IMR-90 (cell line): ENCODE measurements at regions not wholly inside any gene's neighbourhood (a gene's known extent, or its start where the extent isn't known, plus 50 kb on each side); places are given as distances from the start of the nearest gene placed in this dataset.

Experiments used
- ATAC-seq: fragments of 200-7000 bp; cut with Tn5 transposase; 2 replicates; pipeline ENCODE4 v1.9.1; 2020; ENCODE audit warnings: low read depth, mild to moderate bottlenecking, moderate library complexity
- BruUV-seq: library from RNA; stranded (reverse); fragments of 400-500 nt; replicated peaks from 2 replicates; lab custom pipeline; 2021; lab: Mats Ljungman, UMichigan
- CTCF ChIA-PET: fragments of 300-600 bp; formaldehyde crosslinking; extraction: SDS; loops from one replicate; lab custom pipeline; 2021; ENCODE audit warnings: antibody characterized with exemption; lab: Yijun Ruan, JAX
- POLR2A ChIA-PET: fragments of 300-600 bp; sonication (Branson Sonifier 250); formaldehyde crosslinking; loops from one replicate; lab custom pipeline; 2022; ENCODE audit warnings: antibody characterized with exemption; ENCODE audit not compliant: unreplicated experiment; lab: Charles Lee
- DNase-seq: peaks from one replicate; pipeline ENCODE4 v3.0.0; 2013
- H2AFZ ChIP-seq: replicated peaks from 2 replicates; pipeline ENCODE3; 2013; ENCODE audit warnings: low read length, mild to moderate bottlenecking; ENCODE audit not compliant: poor library complexity
- H2AK5ac ChIP-seq: 2 replicates; pipeline ENCODE4 v1.6.1; 2013; ENCODE audit warnings: low read depth, low read length, inconsistent platforms
- H2AK9ac ChIP-seq: replicated peaks from 2 replicates; pipeline ENCODE3; 2013; ENCODE audit warnings: mild to moderate bottlenecking, low read depth, low read length, moderate library complexity; ENCODE audit not compliant: poor library complexity
- H2BK120ac ChIP-seq: 2 replicates; pipeline ENCODE4 v1.6.1; 2013; ENCODE audit warnings: low read depth, low read length, inconsistent platforms
- H2BK15ac ChIP-seq: 3 replicates; pipeline ENCODE4 v1.6.1; 2013; ENCODE audit warnings: low read depth, low read length, inconsistent platforms
- H2BK20ac ChIP-seq: 2 replicates; pipeline ENCODE4 v1.6.1; 2013; ENCODE audit warnings: low read depth, mild to moderate bottlenecking, inconsistent platforms, low read length, moderate library complexity
- H2BK5ac ChIP-seq: 2 replicates; pipeline ENCODE4 v1.6.1; 2013; ENCODE audit warnings: mild to moderate bottlenecking, low read depth, low read length, inconsistent platforms; ENCODE audit not compliant: poor library complexity, severe bottlenecking
- H3K14ac ChIP-seq: replicated peaks from 2 replicates; pipeline ENCODE4 v1.6.1; 2013; ENCODE audit warnings: low read depth, low read length, inconsistent platforms
- H3K18ac ChIP-seq: 2 replicates; pipeline ENCODE4 v1.6.1; 2013; ENCODE audit warnings: low read depth, low read length, control low read depth
- H3K23ac ChIP-seq: 2 replicates; pipeline ENCODE4 v1.6.1; 2013; ENCODE audit warnings: low read depth, low read length, inconsistent platforms
- H3K27ac ChIP-seq: 2 replicates; pipeline ENCODE4 v1.5.1; 2013; ENCODE audit warnings: mild to moderate bottlenecking, control low read depth, low read length; ENCODE audit not compliant: insufficient read depth
- H3K27me3 ChIP-seq: 2 replicates; pipeline ENCODE4 v1.6.1; 2013; ENCODE audit warnings: low read length; ENCODE audit not compliant: control insufficient read depth, insufficient read depth
- H3K36me3 ChIP-seq: 2 replicates; pipeline ENCODE4 v1.6.1; 2013; ENCODE audit warnings: low read length, mixed read lengths; ENCODE audit not compliant: control insufficient read depth, insufficient read depth
- H3K4ac ChIP-seq: 2 replicates; pipeline ENCODE4 v1.6.1; 2013; ENCODE audit warnings: low read depth, low read length, inconsistent platforms
- H3K4me1 ChIP-seq: 2 replicates; pipeline ENCODE4 v1.6.1; 2013; ENCODE audit warnings: low read length, mixed read lengths; ENCODE audit not compliant: control insufficient read depth, insufficient read depth
- H3K4me2 ChIP-seq: 2 replicates; pipeline ENCODE4 v1.6.1; 2013; ENCODE audit warnings: low read depth, mild to moderate bottlenecking, control low read depth, low read length, moderate library complexity
- H3K4me3 ChIP-seq: 2 replicates; pipeline ENCODE4 v1.5.1; 2013; ENCODE audit warnings: low read depth, mild to moderate bottlenecking, control low read depth, low read length, moderate library complexity; ENCODE audit not compliant: insufficient read depth
- H3K56ac ChIP-seq: 2 replicates; pipeline ENCODE4 v1.6.1; 2013; ENCODE audit warnings: low read length, inconsistent platforms; ENCODE audit not compliant: insufficient read depth; ENCODE audit errors: extremely low read depth
- H3K79me1 ChIP-seq, 2 experiments: 2 replicates each; pipeline ENCODE4 v1.6.1; 2013; ENCODE audit warnings: low read length in 2 of 2, inconsistent platforms in 1 of 2, low read depth in 1 of 2
- H3K9ac ChIP-seq: 2 replicates; pipeline ENCODE4 v1.6.1; 2013; ENCODE audit warnings: low read depth, low read length, control low read depth
- H3K9me1 ChIP-seq: 2 replicates; pipeline ENCODE4 v1.6.1; 2013; ENCODE audit warnings: low read length, inconsistent platforms; ENCODE audit not compliant: insufficient read depth
- H3K9me3 ChIP-seq: 2 replicates; pipeline ENCODE4 v1.6.1; 2013; ENCODE audit warnings: low read length; ENCODE audit not compliant: control insufficient read depth, insufficient read depth
- H4K20me1 ChIP-seq: 2 replicates; pipeline ENCODE4 v1.6.1; 2013; ENCODE audit warnings: low read length, inconsistent platforms; ENCODE audit not compliant: insufficient read depth
- H4K5ac ChIP-seq: 2 replicates; pipeline ENCODE4 v1.6.1; 2013; ENCODE audit warnings: mild to moderate bottlenecking, low read depth, low read length, control low read depth
- H4K8ac ChIP-seq, 2 experiments: 2 replicates each; pipeline ENCODE4 v1.6.1; 2013; ENCODE audit warnings: low read depth in 2 of 2, low read length in 2 of 2, control low read depth in 1 of 2, inconsistent platforms in 1 of 2
- H4K91ac ChIP-seq: 2 replicates; pipeline ENCODE4 v1.6.1; 2013; ENCODE audit warnings: low read depth, low read length, inconsistent platforms; ENCODE audit not compliant: insufficient read depth
- CEBPB ChIP-seq: IDR thresholded peaks from 2 replicates; pipeline ENCODE4 v1.6.1; 2012; ENCODE audit warnings: low read depth, low read length, improper control_type of control experiment
- WGBS, 2 experiments: methylation state at CpG; one replicate each; pipeline versions ENCODE4 v1.1.5 to v1.1.7; 2013; ENCODE audit warnings: missing lambda C conversion rate in 2 of 2; ENCODE audit not compliant: insufficient read length in 1 of 2; ENCODE audit errors: extremely low coverage in 2 of 2; 5-methylcytosine and 5-hydroxymethylcytosine counted together
- dilution Hi-C: fragments of 300-500 bp; cut with HindIII; formaldehyde crosslinking; loops from one replicate; pipeline ENCODE4 v1.14.3; 2018; ENCODE audit warnings: low sequenced_read_pairs; ENCODE audit not compliant: unreplicated experiment
- in situ Hi-C: fragments of 300-500 bp; cut with MboI; formaldehyde crosslinking; loops from 3 replicates; pipeline ENCODE4 v1.14.3; 2019; ENCODE audit warnings: low sequenced_read_pairs, inconsistent platforms, mixed read lengths
- intact Hi-C: fragments of 100-400 bp; cut with micrococcal nuclease; formaldehyde crosslinking; loops from 2 replicates; pipeline ENCODE4 v1.10.0; 2022
- TF ChIP-seq, protein P1 (sequence below): fragments of 150-350 bp; IDR thresholded peaks from 2 replicates; pipeline ENCODE4 v1.6.1; 2017; ENCODE audit warnings: mild to moderate bottlenecking, antibody characterized with exemption, low read length, low read depth

DNA sequence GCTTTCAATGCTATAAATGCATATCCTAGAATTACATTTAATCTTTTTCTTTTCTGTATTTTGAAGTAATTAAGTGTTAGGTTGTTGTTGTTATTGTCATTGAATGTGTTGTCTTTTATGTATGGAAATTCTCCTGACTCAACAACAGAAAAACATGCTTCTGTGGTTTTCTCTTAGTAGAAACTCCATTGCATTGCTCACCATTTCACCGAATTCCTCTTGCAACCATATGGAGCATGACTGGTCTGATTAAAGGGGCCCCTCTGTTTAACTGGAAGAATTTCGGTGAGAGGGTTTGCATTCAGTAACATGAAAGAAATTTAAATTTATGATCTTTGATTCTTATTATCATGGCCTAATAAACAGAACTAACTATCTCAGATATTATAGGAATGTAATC, 454.3 kb upstream of the JARID2 start:
- Histone ChIP-seq H3K4me2 (peak overlapping the region; percentile 22; the same call in 1 of the 2 replicates), H2BK5ac (peak overlapping the region; percentile 17), H3K79me1 (no peaks in the 10 kb centered on the region), H2AK5ac (no peak overlapping the region), H3K9me3 (no peaks in the 10 kb centered on the region), H3K27ac (no peak overlapping the region), H2BK120ac (no peak overlapping the region), H2AK9ac (no peak overlapping the region), H2BK20ac (no peak overlapping the region), H3K9ac (no peak overlapping the region), H3K4me1 (peaks cover 6% of the 10 kb centered on the region), H3K4ac (no peak overlapping the region), H3K56ac (no peak overlapping the region), H4K8ac (no peak overlapping the region; a peak in 1 of 4 replicates), H3K9me1 (no peaks in the 10 kb centered on the region), H3K4me3 (no peak overlapping the region), H3K27me3 (no peaks in the 10 kb centered on the region), H3K36me3 (no peaks in the 10 kb centered on the region), H4K20me1 (no peaks in the 10 kb centered on the region), H3K23ac (no peak overlapping the region), H2BK15ac (no peak overlapping the region), H4K5ac (no peak overlapping the region; the same call in 1 of the 2 replicates), H2AFZ (no peak overlapping the region), H3K18ac (no peak overlapping the region), H4K91ac (no peak overlapping the region), H3K14ac (no peak overlapping the region)
- POLR2A ChIA-PET = no interaction called here
- in situ Hi-C loops (no loop called here), dilution Hi-C loops (no loop called here), intact Hi-C loops (loop anchor here (10.0 kb wide), 1 partner anchor 577 kb away; no protein-coding TSS in a partner anchor)
- ATAC-seq = peak; percentile 86
- peak; percentile 78 for DNase-seq
- TF ChIP-seq CEBPB = peak; percentile 36; the same call in 1 of the 2 replicates
- TF ChIP-seq, protein P1, sequence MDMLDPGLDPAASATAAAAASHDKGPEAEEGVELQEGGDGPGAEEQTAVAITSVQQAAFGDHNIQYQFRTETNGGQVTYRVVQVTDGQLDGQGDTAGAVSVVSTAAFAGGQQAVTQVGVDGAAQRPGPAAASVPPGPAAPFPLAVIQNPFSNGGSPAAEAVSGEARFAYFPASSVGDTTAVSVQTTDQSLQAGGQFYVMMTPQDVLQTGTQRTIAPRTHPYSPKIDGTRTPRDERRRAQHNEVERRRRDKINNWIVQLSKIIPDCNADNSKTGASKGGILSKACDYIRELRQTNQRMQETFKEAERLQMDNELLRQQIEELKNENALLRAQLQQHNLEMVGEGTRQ = no peak
- CTCF ChIA-PET = interaction anchor here (0.6 kb wide), 1 partner anchor 99 kb away, joined by 3 read pairs; no protein-coding TSS in a partner anchor
- no TSS peak for BruUV-seq
- no CpG with 5 or more reads among the region's 2 CpGs for WGBS, 2 experiments
